Type B pancreatic cell (in vitro differentiated cells): ENCODE measurements at regions not wholly inside any gene's neighbourhood (a gene's known extent, or its start where the extent isn't known, plus 50 kb on each side); places are given as distances from the start of the nearest gene placed in this dataset.

Experiments
- DNase-seq: peaks from one replicate; pipeline ENCODE4 v3.0.0; 2021; ENCODE audit warnings: mixed read lengths; ENCODE audit not compliant: unreplicated experiment; ENCODE audit errors: extremely low spot score
- H3K27ac Mint-ChIP-seq: 2 replicates; pipeline ENCODE4 v1.8.0; 2021; ENCODE audit warnings: mild to moderate bottlenecking, mixed read lengths
- H3K27me3 Mint-ChIP-seq: 2 replicates; pipeline ENCODE4 v1.8.0; 2021; ENCODE audit warnings: mixed read lengths
- H3K36me3 Mint-ChIP-seq: 2 replicates; pipeline ENCODE4 v1.8.0; 2021; ENCODE audit warnings: mixed read lengths
- H3K4me1 Mint-ChIP-seq: one replicate; pipeline ENCODE4 v1.8.0; 2021; ENCODE audit warnings: mixed read lengths; ENCODE audit not compliant: unreplicated experiment
- H3K4me3 Mint-ChIP-seq: 2 replicates; pipeline ENCODE4 v1.8.0; 2021; ENCODE audit warnings: mild to moderate bottlenecking, mixed read lengths
- H3K9me3 Mint-ChIP-seq: 2 replicates; pipeline ENCODE4 v1.8.0; 2021; ENCODE audit warnings: mixed read lengths
- TF ChIP-seq, protein P1 (sequence below): fragments of 200-600 bp; sonication (generic); conservative IDR thresholded peaks from 2 replicates; pipeline ENCODE4 v1.5.0; 2021; ENCODE audit warnings: antibody characterized with exemption, mild to moderate bottlenecking

DNA sequence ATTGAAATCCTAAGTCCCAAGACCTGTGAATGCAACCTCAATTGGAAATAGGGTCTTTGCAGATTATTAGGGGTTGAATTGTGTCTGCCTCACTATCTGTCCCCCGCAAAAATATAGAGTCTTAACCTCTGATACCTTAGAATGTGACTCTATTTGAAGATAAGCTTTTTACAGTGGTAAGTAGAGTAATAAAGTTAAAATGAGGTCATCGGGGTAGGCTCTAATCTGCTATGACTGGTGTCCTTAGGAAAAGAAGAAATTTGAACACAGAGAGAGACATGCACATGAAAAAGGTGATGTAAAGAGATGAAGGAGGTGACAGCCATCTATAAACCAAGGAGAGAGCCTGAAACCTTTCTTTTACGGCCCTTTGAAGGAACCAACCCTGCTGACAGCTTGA is 287.1 kb upstream of the ADRA1B start:
- H3K4me3 Mint-ChIP-seq = no peak overlapping the region
- H3K9me3 Mint-ChIP-seq = no peaks in the 10 kb centered on the region
- no peaks in the 10 kb centered on the region for H3K36me3 Mint-ChIP-seq
- H3K4me1 Mint-ChIP-seq = no peaks in the 10 kb centered on the region
- no peak overlapping the region for H3K27ac Mint-ChIP-seq
- DNase-seq = no peak
- TF ChIP-seq, protein P1, sequence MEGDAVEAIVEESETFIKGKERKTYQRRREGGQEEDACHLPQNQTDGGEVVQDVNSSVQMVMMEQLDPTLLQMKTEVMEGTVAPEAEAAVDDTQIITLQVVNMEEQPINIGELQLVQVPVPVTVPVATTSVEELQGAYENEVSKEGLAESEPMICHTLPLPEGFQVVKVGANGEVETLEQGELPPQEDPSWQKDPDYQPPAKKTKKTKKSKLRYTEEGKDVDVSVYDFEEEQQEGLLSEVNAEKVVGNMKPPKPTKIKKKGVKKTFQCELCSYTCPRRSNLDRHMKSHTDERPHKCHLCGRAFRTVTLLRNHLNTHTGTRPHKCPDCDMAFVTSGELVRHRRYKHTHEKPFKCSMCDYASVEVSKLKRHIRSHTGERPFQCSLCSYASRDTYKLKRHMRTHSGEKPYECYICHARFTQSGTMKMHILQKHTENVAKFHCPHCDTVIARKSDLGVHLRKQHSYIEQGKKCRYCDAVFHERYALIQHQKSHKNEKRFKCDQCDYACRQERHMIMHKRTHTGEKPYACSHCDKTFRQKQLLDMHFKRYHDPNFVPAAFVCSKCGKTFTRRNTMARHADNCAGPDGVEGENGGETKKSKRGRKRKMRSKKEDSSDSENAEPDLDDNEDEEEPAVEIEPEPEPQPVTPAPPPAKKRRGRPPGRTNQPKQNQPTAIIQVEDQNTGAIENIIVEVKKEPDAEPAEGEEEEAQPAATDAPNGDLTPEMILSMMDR = no peak
- peaks cover 6% of the 10 kb centered on the region for H3K27me3 Mint-ChIP-seq

DNA sequence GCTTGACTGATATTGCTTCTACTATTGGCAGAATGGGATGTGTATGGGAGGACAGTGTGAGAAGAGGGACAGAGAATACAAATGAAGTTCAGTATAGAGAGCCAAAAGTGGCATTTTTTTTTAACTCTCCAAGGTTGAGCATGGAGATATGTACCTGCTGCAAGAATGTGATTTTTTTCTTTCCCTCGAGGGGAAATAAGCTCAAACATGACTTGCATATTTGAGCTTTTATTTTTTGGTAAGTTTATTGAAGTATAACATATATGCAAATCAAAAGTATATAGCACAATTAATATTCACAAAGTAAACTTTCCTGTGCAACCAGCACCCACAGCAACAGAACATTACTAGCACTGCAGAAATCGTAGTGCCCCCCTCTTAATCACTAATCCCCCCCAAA is 285.7 kb upstream of the ADRA1B start:
- H3K4me1 Mint-ChIP-seq = no peaks in the 10 kb centered on the region

DNA sequence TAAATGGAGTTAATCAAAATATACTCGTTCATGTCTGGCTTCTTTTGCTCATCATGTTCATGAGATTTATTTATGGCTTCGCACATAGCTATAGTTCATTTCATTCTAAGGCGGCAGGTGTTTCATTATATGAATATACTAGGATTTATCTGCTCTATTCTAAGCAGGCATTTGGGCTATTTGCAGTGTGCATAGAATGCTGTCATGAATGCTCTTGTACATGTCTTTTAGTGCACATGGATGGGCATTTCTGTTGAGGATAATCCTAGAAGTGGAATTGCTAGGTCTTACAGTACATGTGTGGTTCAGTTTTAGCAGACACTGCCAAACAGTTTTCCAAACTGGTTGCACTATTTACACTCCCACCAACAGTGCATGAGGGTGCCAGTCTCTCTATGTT is 285.3 kb upstream of the ADRA1B start:
- no peak for DNase-seq
- TF ChIP-seq, protein P1 = no peak
- Mint-ChIP-seq H3K36me3 (no peaks in the 10 kb centered on the region), H3K27ac (no peak overlapping the region), H3K9me3 (no peaks in the 10 kb centered on the region), H3K4me1 (no peaks in the 10 kb centered on the region), H3K27me3 (peaks cover 6% of the 10 kb centered on the region), H3K4me3 (no peak overlapping the region)

More for the DNA sequence above, 285.7 kb upstream of the ADRA1B start:
- Mint-ChIP-seq H3K9me3 (no peaks in the 10 kb centered on the region), H3K27me3 (peaks cover 6% of the 10 kb centered on the region), H3K4me3 (no peak overlapping the region), H3K27ac (no peak overlapping the region), H3K36me3 (no peaks in the 10 kb centered on the region)
- TF ChIP-seq, protein P1 = no peak
- DNase-seq = no peak

DNA sequence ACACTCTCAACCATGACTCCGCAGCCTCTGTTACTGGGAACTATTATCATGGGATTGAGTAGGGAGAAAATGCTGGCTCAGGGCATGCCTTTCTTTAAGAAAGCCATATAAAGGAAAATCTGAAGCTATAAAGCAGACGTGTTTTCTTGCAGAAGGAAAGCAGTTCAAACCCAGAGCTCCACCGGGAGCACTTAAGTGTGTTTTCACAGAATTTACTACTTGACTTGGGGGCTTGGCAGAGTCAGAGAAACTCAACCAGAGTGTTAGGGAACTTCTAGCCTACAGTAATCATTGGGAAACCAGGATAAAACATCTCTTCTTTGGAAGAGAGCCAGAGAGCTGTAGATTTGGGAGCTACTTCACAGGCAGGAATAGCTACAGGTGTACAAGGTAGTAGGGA is 283.4 kb upstream of the ADRA1B start:
- no peaks in the 10 kb centered on the region for H3K36me3 Mint-ChIP-seq
- H3K4me1 Mint-ChIP-seq = no peaks in the 10 kb centered on the region
- H3K27ac Mint-ChIP-seq = no peak overlapping the region
- DNase-seq = no peak
- no peak overlapping the region for H3K4me3 Mint-ChIP-seq
- H3K27me3 Mint-ChIP-seq = peaks cover 6% of the 10 kb centered on the region
- TF ChIP-seq, protein P1 = no peak
- no peaks in the 10 kb centered on the region for H3K9me3 Mint-ChIP-seq

DNA sequence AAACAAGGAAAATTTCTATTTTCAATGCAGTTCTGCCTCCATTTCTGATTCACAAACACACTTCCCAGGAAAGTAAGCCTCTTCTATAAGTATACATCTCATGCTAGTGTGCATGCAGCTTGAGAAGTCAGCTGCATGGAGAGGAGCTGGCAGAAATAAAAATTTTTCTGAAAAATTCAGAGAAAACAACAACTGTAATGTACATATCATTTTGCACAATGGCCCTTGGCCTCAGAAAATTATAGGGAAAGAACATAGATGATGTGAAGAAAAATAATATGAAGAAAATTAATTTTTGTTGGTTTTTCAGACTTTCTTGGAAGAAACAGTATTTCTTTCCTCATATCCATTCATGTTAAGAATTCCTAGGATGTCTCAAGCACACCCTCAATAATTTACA is 277.8 kb upstream of the ADRA1B start:
- no peak overlapping the region for H3K4me3 Mint-ChIP-seq

More for the DNA sequence above, 277.8 kb upstream of the ADRA1B start:
- H3K36me3 Mint-ChIP-seq = no peaks in the 10 kb centered on the region
- H3K27me3 Mint-ChIP-seq = no peaks in the 10 kb centered on the region
- no peak for DNase-seq
- TF ChIP-seq, protein P1 = no peak
- H3K9me3 Mint-ChIP-seq = no peaks in the 10 kb centered on the region
- H3K27ac Mint-ChIP-seq = no peak overlapping the region
- H3K4me1 Mint-ChIP-seq = no peaks in the 10 kb centered on the region
